Stimulated activated CD4-positive, alpha-beta T cell treated with anti-CD3 and anti-CD28 coated beads, TNF-alpha, amount 100 ng/mL, for 1 hour (primary cell): ENCODE measurements at regions not wholly inside any gene's neighbourhood (a gene's known extent, or its start where the extent isn't known, plus 50 kb on each side); places are given as distances from the start of the nearest gene placed in this dataset.
A peak's percentile ranks its signal among the peaks of the same experiment; 100 is the strongest.

ENCODE experiments used
- DNase-seq, 3 donors: peaks; one replicate each; pipeline ENCODE4 v3.0.0-alpha.2; 2020; ENCODE audit warnings: low read depth in 3 of 3, low spot score in 1 of 3

DNA sequence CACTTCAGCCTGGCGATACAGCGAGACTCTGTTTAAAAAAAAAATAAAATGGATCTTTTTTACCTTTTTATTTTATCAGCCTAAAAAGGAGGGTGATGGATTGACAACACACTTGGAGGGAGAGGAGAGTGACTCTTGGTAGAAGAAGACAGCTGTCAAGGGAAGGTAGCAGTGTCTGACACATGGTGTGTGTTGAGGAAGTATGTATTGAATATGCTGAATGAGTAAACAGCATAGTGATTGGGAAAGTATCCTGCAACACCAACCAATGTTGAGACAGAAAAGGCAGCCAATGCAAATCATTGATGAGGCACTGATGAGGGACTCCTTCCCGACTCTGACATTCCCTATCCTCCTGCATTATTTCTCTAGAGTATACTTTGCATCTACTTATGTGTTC lies 306.4 kb downstream of the LPIN1 start:
- no peak for DNase-seq

DNA sequence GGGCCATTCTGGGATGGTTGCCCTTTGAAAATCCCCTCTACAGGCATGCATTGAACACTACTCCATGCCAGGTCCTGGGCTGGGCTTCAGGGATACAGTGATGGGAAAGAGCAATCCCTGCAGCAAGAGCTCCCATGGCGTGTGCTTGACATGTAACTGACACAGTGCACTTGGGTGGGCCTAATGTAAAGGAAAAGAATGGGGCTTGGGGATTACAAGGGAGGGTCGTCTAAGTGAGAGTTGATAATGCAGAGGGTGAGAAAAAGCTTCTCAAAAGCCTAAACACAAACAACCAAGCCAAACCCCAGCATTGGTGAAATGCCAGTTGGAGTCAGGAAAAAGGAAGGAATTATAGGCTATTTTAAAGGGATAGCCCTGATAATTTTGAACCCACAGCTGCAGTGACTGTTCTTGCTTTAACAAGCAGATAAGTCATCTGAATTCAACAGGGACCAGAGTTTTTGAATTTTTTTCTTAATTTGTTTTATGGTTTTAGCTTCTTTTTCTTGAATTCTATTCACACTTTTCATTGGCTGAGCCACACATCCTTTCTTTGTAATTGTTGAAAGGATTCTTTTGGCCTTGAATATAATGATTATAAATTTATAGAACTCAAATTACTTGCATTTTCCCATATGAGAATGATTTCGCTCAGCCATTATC lies 308.7 kb downstream of the LPIN1 start:
- no peak for DNase-seq

DNA sequence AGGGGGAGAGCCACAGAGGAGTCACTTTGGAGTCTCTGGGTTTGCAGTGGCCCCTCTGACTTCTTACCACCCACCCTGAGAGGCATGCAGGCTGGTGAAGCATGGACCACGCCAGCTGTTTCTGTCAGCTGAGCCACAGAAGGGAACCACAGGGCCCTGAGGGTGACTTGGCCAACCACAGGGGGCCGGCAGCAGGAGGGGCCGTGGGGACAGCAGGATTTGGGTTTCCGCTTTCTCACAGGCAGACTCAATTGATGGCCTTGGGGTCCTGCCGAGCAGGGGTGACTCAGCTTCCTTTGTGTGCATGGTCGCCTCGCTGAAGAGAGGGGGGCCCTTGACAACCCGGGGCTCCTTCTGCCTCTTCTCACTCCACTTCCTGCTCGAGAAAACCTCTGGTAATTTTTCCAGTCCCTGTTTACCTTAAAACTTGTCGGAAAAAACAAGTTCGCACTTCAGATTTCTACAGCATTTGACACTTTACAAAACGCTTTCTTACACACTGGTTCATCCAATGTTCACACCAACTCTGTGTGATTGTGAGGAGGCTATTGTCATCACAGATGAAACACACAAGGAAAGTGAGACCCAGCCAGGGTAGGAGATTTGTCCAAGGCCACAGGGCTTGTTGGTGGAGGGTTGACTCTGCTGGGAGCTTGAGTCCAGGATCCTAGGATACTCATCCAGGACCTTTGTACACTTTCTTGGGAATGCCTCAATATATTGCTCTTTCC lies 311.2 kb downstream of the LPIN1 start:
- DNase-seq: peak in 1 of 3 donors; percentile 2

DNA sequence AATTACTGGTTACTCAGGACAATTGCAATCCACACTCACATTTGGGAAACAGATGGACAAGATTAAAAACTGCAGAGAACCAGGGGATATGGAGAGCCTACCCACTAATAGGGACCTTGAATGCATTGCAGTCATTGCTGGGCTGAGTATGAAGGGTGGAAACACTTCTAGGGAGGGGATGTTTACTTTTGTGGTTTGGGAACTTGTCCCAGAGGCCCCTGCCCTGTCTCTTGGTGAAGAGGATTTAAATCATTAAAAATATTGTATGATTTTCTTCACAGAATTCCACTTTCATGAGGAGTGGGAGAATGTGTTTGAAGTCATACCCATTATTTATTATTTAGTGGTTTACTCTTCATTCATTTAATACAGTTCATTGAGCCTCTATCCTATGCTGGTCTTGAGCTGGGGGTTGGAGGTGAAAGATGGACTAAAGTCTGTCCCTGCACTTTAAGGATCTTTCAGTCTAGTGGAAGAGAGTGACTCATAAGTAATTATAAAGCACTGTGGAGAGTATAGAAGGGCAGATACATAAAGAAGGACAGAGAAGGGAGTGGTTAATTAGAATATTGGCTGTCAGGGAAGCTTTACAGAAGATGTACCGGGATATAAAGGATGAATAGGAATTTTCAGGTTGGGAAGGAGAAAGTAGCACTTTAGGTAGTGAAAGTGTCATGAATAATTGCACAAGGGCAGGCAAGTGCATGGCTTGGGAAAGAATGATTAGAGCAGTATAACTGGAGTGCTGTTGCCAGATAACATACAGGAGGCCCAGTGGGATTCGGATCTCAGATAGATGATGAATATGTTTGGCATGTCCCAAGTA lies 313.4 kb downstream of the LPIN1 start:
- DNase-seq: no peak

DNA sequence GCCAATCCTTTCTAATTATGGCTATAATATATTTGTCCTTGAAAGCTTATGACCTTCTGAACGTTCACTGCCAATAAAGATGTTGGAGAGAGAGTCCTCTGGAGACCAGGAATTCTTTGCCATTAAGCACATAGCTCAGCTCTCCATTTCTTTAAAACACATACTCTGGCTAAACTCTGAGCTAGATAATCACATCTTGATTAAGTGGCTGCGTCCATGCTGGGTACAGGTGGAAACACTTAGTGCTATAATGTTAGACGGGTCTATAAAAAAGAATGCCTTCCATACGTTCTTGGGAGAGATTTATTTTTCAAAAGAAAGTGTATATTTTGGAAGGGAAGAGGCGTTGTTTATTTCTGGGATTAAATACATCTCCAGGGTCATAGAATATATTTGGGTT lies 314.5 kb downstream of the LPIN1 start:
- DNase-seq: no peak

DNA sequence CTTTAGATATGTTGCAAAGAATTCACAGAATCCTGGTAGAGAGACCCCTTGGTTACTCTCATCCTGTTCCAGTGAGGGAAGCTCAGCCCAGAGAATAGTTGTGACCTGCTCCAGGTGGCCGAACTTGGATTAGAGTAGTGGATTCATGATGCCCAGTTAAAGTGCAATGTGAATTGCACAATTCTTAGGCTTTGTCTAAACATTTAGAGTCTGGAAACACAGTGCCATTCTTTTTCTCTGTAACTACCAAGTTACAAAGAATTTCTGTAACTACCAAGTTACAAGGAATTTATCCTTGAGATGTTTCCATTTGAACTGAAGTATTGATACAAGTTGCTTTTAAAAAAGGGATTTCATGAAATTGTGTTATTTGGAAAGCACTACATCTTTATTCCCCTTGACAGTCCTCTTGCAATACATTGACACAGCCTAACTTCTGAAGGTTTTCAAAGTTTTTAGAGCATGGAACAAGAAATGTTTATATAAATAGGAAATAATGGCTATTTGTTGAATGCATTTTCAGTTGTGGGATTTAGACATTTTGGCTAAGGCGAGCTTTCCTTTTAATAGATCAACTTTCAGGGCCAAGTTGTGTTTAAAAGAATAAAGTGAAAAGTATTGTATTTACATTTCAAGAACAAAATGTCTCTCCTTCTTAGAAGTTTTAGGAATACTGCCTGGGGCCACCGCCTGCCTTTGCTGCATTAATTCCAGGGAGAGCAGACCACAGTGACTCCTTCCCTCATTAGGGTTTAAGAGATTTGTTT lies 315.0 kb downstream of the LPIN1 start:
- no peak for DNase-seq

DNA sequence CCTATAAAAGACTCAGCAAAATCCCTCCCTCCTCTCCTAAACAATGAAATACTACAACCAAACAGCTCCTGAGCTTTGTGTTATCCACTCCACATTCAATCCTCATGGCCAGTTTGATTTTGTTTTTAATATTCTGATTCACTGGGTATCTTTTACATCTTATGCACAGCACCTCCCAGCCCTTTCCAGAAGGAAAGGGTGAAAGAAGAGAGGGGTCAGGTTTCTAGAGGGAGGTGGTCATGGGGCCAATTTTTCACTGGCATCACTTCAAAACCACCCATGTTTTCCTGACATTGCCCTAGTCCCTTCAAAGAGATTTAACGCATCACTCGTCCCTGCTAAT lies 315.6 kb downstream of the LPIN1 start:
- no peak for DNase-seq

DNA sequence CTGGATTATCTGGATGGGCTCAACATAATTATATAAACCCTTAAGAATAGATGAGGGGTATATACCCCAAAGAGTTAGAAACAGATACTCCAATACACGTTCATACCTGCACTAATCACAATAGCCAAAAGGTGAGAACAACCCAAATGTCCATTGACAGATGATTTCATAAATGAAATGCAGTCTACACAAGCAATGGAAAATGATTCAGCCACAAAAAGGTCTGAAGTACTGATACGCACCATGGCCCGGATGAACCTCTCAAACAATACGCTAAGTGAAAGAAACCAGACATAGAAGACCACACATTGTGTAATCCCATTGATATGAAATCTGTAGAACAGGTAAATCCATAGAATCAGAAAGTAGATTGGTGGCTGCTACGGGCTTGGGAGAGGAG lies 316.8 kb downstream of the LPIN1 start:
- no peak for DNase-seq

DNA sequence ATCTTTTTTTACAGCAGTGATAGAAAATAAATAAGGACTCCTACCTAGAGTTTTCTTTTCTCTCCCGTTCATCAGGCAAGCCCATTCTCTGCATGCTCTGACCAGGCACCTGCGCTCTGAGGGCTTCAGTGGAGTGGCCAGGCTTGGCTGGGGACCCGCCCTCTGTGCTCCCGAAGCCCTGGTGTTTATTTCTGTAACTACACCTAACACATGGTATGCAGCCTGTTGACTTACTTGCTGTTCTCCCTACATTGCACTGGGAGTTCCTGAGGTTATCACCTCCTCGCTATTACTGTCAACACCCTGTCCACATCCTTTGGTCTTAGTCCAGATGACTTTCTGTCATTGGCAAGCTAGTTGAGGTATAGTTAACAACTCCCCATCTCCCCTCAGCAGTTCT lies 317.7 kb downstream of the LPIN1 start:
- DNase-seq: no peak

DNA sequence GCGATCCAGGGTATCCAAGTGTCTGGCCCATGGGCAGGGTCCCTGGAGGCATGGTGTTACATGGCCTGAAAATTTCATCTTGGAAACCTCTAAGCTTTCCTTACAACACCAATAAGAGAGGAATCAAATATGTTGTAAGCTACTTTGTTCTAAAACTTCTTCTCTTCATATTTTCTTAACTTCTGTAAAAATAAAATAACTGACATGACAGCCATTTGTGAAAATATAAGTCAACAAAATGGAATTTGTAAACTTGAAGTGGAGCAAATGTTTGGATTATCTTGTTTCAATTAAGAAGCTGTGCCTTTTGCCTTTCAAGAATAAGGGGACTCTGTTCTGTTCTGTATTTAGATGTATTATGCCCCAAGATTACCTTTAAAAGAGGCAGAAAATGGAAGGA lies 319.7 kb downstream of the LPIN1 start:
- no peak for DNase-seq

DNA sequence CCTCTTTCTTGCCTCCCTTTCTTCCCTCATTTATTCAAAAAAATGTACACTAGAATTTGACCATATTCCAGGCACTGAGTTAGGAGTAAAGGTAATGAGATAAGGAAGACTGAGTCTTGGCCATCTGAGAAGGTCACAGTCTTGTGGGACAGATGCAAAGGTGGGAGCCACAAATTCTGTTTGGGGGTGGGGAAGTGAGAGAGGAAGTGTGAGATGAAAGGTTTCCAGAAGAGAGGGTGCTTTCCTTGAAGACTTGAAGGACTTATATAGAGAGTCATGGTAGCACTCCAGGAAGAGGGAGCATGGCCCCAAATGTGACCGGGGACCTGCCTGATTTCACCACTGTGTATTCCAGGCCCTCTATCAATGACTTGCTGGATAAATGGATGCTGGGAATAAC lies 320.6 kb downstream of the LPIN1 start:
- DNase-seq: no peak

DNA sequence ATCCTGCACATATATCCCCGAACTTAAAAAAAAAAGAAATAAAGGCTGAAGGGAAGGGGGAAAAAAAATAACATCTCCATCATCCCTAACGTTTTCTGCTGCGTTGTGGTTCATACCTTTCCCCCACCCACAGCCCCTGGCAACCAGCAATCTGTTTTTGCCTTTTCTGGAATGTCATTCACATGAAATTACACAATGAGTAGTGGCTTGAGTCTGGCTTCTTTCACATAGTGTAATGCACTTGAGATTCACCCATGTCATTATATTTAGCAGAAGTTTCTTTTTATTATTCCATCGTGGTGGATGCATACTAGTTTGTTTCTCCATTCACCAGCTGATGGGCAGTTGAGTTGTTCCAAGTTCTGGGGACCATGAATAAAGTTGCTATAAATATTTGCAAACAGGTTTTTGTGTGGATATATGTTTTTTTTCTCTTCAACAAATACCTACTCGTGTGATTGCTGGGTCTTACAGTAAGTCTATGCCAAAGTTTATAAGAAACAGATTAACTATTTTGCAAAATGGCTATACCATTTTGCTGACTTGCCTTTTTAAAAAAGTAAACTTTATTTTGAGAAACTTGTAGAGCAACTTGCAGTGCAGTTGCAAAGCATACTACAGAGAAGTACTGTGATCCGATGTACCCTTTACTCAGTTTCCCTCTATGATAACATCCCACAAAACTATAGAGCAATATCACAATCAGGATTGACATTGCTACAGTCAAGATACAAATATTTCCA lies 322.5 kb downstream of the LPIN1 start:
- no peak for DNase-seq

DNA sequence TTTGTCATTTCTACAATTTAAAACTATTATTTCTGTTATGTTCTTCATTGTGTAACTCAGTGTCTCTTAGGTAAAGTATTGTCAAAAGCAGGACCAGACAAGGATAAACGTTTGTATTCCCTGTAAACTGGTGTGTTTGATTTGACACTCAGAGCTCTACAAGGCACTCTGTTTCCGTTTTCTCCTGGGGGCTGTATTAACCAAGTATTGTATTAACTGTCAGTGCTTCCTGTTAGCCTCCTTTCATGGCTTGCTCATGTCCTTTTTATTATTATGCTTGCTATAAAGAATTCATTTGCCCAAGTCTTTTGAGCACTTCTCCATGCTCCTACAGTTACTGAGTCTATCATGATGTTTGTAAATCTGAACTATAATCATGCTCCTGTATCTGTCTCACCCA lies 323.7 kb downstream of the LPIN1 start:
- no peak for DNase-seq

DNA sequence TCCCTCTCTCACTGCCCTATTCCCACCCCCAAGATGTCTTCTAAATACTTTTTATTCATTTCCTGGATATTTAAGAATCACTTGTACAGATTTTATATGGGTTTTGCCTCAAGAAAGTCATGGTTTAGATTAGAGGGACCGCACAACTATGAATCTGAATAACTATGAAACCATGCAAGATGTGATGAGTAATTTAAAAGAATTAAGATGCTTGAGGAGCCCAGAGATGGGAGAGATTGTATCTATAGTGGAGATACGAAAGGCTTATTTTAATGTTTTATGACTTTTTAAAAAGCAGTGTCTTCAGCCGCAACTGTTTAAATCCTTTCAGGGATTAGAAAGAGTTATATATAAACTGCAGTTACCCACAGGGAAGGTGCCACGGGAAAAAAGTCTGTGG lies 324.1 kb downstream of the LPIN1 start:
- DNase-seq: no peak

DNA sequence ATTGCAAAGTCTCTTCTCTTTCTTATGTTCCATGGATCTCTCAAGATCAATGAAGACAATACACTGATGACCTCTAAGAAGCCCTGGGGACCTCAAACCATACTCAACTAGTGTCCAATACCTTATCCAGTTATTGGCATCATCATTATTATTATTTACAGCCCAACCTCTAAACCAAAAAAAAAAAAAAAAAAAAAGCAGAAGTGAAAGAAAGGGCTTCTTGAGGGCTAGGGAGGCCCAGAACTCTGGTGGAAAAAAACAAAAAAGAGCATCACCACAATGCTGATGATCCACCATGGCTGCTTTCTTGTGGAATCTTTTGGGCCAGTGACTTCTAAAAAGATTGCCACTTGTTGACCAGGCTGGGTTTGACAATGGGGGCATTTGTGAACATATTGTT lies 324.9 kb downstream of the LPIN1 start:
- no peak for DNase-seq

DNA sequence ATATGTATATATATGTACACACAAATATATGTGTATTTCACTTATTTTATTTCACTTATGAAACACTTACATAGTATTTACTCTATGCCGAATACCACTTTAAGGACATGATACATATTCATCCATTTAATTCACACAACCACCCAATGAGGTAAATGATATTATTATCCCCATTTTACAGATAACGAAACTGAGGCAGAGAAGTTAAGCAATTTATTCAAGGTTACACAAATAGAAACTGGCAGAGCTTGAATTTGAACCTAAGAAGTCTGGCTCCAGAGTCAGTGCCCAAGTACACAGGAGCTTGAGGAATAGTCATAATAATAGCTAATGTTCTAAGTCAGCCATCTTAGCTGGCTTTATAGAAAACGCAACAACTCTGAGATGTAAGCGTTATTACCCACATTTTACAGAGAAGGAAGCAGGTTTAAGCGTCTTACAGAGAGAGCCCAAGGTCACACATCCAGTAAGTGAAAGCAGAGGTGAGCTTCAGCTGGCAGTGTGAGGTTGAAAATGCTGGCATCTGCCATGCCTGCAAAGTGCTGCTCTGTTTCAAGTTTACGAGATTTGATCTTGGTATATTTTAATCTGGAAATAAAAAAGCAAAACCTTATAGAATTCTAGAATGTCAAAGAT lies 326.9 kb downstream of the LPIN1 start:
- no peak for DNase-seq

DNA sequence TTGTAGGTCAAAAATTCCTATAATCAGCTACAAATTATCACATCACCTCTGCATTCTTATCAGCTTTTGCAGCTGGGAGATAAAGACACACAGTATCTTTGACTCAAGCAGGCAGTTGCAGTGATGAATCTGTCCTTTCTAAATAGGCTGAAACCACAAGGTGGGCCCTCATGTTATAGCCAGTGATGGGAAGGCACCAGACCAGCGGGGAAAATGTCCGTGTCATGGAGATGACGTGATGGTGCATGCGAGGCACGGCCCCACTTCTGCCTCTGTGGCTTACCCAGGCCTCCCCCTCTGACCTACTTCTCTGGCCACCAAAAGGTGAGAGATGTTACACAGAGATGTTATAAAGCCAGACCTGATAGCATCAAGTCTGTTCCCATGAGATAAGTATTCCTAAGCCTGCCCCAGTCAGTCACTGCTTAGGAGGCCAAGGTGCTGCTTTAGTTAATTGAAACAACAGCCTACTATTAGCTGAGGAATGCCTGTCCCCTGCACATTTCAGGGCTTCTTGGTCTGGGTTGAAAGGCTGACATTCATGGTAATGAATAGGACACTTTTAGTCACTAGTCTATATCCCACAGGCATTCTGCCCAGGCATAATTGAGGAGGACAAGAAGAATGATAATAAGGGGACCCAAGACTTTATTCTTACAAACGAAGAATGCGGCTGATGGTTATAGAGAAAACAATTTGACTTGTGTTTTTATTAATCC lies 327.9 kb downstream of the LPIN1 start:
- DNase-seq: no peak

DNA sequence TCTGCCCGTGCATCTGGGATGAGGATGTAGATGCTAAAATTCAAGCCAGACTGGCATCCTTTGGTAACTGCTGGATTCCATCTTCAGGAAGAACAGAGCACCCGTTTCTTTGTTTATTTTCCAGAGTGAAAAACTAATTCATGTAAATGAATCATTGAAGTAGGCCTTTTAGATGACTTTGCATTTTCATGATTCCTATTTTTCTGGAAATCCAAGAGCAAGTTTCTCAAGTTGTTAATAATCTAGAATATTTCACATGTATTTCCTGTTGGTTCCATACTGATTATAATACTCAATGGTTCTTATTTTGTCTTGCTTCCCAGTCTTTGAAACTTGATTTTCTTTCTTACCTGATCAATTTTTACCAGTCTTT lies 328.4 kb downstream of the LPIN1 start:
- DNase-seq: no peak

DNA sequence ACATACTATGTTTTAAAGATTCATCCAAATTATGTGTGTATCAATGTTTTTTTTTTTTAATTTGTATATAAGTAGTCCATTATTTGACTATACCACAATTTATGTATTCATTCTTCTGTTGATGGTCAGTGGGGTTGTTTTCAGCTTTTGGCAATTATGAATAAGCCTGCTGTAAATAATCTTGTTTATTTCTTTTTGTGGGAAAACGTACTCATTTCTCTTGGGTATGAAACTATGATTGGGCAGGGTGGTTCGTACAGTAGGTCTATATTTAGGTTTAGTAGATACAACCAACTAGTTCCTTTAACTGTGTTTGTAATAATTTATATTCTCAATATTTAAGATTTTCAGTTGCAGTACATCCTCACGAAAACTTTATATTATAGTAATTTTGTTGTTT lies 329.2 kb downstream of the LPIN1 start:
- no peak for DNase-seq

DNA sequence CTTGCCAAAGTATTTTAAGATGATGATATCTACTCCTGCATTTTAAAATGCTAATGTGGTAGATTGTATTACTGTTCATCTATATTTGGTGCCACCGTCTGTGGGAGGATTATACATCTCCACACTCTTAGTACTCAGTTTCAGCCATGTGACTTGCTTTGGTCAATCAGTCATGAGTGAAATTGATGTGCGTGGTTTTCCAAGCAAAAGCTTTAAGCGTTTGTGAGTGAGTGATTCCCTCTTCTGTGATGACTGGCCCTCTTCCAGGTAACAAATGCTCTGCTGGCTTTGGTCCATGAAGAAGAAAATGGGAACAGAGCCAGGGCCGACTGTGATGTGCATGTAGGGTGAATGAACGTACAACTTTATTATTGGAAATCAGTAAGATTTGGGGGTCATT lies 330.4 kb downstream of the LPIN1 start:
- DNase-seq: no peak
